ENCODE measurements at regions not wholly inside any gene's neighbourhood (a gene's known extent, or its start where the extent isn't known, plus 50 kb on each side); places are given as distances from the start of the nearest gene placed in this dataset.

DNA sequence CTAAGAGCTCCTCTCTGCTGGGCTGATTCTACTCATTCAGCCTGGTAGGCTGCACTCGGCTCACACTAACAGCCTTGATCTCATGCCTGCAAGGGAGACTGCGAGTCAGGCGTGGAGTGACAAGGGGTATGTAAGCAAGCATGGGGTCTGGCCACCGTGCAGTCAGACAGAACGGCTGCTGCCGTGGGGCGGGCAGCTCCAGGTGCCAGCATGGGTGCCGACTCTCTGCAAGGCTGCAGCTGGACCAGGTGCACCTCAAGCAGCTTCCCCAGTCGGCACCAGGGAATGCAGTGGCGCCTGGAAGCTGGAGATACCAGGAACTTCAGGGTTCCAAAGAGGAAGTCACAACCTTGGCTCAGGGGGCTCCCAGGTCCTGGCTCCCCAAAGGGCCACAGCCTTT lies 892.3 kb downstream of the OLFM4 start:
- 84% methylated on average over 9 of the region's 10 CpGs for whole genome bisulfite sequencing (ENCODE audit: insufficient coverage)
- Mint-ChIP-seq H3K27ac (no peak overlapping the region), H3K4me3 (no peak overlapping the region), H3K36me3 (no peaks in the 10 kb centered on the region), H3K27me3 (ENCODE audit: low read depth in 3 of 3) (no peaks in the 10 kb centered on the region), H3K9me3 (peaks cover 0 to 5% (median 0%) of the 10 kb centered on the region in 7 donors), H3K4me1 (no peaks in the 10 kb centered on the region)
- intact Hi-C loops (cut with micrococcal nuclease), result no loop called here
- no peaks in the 10 kb centered on the region for H3K79me2 ChIP-seq (ENCODE audit: insufficient read depth, low read length)
- H3K4me2 ChIP-seq (replicated peaks; ENCODE audit: extremely low read depth, low read length, poor library complexity, severe bottlenecking), result no peak overlapping the region
- no peak overlapping the region for H3K9ac ChIP-seq (ENCODE audit: insufficient read depth, low read length, poor library complexity, severe bottlenecking)
- H3K27ac ChIP-seq (ENCODE audit: low read depth in 1 of 2, low read length in 2 of 2), result no peak overlapping the region
- H3K36me3 ChIP-seq (replicated peaks in 1 of 2; ENCODE audit: control insufficient read depth in 1 of 2, insufficient read depth in 2 of 2, low read length in 2 of 2), result no peaks in the 10 kb centered on the region
- no peaks in the 10 kb centered on the region for H4K20me1 ChIP-seq (ENCODE audit: insufficient read depth, low read length)
- no peak for DNase-seq
- no peaks in the 10 kb centered on the region for H3K27me3 ChIP-seq (ENCODE audit: control insufficient read depth in 2 of 2, insufficient read depth in 2 of 2, low read length in 2 of 2)
- H2AFZ ChIP-seq (ENCODE audit: insufficient read depth, low read depth, low read length, poor library complexity, severe bottlenecking), result no peak overlapping the region
- H3K4me3 ChIP-seq (replicated peaks in 1 of 3; ENCODE audit: low read depth in 2 of 3, low read length in 3 of 3), result no peak overlapping the region
- H3K4me1 ChIP-seq (ENCODE audit: control insufficient read depth in 1 of 2, insufficient read depth in 2 of 2, low read length in 2 of 2), result no peaks in the 10 kb centered on the region
- TF ChIP-seq, protein P1, sequence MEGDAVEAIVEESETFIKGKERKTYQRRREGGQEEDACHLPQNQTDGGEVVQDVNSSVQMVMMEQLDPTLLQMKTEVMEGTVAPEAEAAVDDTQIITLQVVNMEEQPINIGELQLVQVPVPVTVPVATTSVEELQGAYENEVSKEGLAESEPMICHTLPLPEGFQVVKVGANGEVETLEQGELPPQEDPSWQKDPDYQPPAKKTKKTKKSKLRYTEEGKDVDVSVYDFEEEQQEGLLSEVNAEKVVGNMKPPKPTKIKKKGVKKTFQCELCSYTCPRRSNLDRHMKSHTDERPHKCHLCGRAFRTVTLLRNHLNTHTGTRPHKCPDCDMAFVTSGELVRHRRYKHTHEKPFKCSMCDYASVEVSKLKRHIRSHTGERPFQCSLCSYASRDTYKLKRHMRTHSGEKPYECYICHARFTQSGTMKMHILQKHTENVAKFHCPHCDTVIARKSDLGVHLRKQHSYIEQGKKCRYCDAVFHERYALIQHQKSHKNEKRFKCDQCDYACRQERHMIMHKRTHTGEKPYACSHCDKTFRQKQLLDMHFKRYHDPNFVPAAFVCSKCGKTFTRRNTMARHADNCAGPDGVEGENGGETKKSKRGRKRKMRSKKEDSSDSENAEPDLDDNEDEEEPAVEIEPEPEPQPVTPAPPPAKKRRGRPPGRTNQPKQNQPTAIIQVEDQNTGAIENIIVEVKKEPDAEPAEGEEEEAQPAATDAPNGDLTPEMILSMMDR (IDR thresholded peaks at IDR 0.05), result no peak
- peaks cover 0 to 11% of the 10 kb centered on the region in 2 donors for H3K9me3 ChIP-seq (replicated peaks in 1 of 2; ENCODE audit: control insufficient read depth in 1 of 2, insufficient read depth in 1 of 2, low read length in 2 of 2)

DNA sequence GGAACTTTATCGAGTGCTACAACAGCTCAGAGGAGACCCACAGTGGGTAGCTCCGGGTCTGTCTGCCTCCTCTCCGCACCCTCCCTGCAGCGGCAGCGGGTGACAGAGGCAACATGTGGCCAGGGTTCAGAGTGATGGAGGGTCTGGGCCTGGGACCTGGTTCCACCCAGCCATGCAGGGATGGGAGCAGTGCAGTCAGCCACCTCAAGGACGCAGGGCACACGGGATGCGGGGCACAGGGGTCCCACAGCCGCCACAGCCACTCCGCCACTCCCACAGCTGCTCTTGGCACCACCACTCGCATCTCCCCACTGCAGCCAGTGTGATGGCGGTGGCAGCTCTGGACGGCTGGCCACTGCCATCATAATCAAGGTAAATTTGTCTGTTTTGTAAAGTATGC lies 892.9 kb downstream of the OLFM4 start:
- Histone ChIP-seq H2AFZ (ENCODE audit: insufficient read depth, low read depth, low read length, poor library complexity, severe bottlenecking) (no peak overlapping the region), H3K79me2 (ENCODE audit: insufficient read depth, low read length) (no peaks in the 10 kb centered on the region)

More for the DNA sequence above, 892.9 kb downstream of the OLFM4 start:
- Histone ChIP-seq H3K9ac (ENCODE audit: insufficient read depth, low read length, poor library complexity, severe bottlenecking) (no peak overlapping the region), H4K20me1 (ENCODE audit: insufficient read depth, low read length) (no peaks in the 10 kb centered on the region), H3K4me1 (ENCODE audit: control insufficient read depth in 1 of 2, insufficient read depth in 2 of 2, low read length in 2 of 2) (no peaks in the 10 kb centered on the region), H3K9me3 (replicated peaks in 1 of 2; ENCODE audit: control insufficient read depth in 1 of 2, insufficient read depth in 1 of 2, low read length in 2 of 2) (peaks cover 0 to 11% of the 10 kb centered on the region in 2 donors), H3K27ac (ENCODE audit: low read depth in 1 of 2, low read length in 2 of 2) (no peak overlapping the region), H3K27me3 (ENCODE audit: control insufficient read depth in 2 of 2, insufficient read depth in 2 of 2, low read length in 2 of 2) (no peaks in the 10 kb centered on the region), H3K4me2 (replicated peaks; ENCODE audit: extremely low read depth, low read length, poor library complexity, severe bottlenecking) (no peak overlapping the region), H3K36me3 (replicated peaks in 1 of 2; ENCODE audit: control insufficient read depth in 1 of 2, insufficient read depth in 2 of 2, low read length in 2 of 2) (no peaks in the 10 kb centered on the region), H3K4me3 (replicated peaks in 1 of 3; ENCODE audit: low read depth in 2 of 3, low read length in 3 of 3) (no peak overlapping the region)
- intact Hi-C loops (cut with micrococcal nuclease), result no loop called here
- Mint-ChIP-seq H3K9me3 (peaks cover 0 to 5% (median 0%) of the 10 kb centered on the region in 7 donors), H3K36me3 (no peaks in the 10 kb centered on the region), H3K4me3 (no peak overlapping the region), H3K27ac (no peak overlapping the region), H3K4me1 (no peaks in the 10 kb centered on the region), H3K27me3 (ENCODE audit: low read depth in 3 of 3) (no peaks in the 10 kb centered on the region)
- TF ChIP-seq, protein P1 (IDR thresholded peaks at IDR 0.05), result no peak
- DNase-seq, result no peak
- 96% methylated on average over 9 of the region's 13 CpGs for WGBS (ENCODE audit: insufficient coverage)
